ENCODE measurements at regions not wholly inside any gene's neighbourhood (a gene's known extent, or its start where the extent isn't known, plus 50 kb on each side); places are given as distances from the start of the nearest gene placed in this dataset.

DNA sequence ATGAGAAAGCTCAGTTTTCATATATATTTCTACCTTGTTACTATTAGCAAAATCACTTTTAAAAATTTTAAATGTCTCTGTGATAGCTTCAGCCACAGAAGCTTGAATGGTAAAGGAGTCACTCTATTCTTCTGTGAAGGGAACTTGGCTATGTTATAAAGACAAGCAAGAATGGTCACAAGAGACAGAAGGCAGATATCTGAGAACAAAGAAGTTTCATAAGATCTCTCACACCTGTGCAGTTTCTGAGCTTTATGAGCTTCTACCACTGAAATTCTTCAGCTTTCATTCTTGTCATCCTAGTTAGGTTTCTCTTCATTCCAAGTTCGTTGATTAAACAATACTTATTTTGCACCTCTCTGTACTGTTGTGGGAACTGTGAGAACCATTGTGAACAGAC is 853.4 kb downstream of the IGSF11 start:
- H3K9ac ChIP-seq (ENCODE audit: low read depth in 2 of 2, low read length in 2 of 2), result no peak overlapping the region
- H3K36me3 ChIP-seq, result no peaks in the 10 kb centered on the region
- intact Hi-C loops (cut with DNase I), result no loop called here
- no peak overlapping the region for H3K4me3 ChIP-seq
- no peak for DNase-seq
- no peak overlapping the region for H3K27ac ChIP-seq
- no peaks in the 10 kb centered on the region for H3K9me3 ChIP-seq
- H3K4me1 ChIP-seq, result no peaks in the 10 kb centered on the region
- TF ChIP-seq, protein P1, sequence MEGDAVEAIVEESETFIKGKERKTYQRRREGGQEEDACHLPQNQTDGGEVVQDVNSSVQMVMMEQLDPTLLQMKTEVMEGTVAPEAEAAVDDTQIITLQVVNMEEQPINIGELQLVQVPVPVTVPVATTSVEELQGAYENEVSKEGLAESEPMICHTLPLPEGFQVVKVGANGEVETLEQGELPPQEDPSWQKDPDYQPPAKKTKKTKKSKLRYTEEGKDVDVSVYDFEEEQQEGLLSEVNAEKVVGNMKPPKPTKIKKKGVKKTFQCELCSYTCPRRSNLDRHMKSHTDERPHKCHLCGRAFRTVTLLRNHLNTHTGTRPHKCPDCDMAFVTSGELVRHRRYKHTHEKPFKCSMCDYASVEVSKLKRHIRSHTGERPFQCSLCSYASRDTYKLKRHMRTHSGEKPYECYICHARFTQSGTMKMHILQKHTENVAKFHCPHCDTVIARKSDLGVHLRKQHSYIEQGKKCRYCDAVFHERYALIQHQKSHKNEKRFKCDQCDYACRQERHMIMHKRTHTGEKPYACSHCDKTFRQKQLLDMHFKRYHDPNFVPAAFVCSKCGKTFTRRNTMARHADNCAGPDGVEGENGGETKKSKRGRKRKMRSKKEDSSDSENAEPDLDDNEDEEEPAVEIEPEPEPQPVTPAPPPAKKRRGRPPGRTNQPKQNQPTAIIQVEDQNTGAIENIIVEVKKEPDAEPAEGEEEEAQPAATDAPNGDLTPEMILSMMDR (IDR thresholded peaks at IDR 0.05), result no peak
- no peaks in the 10 kb centered on the region for H3K27me3 ChIP-seq

DNA sequence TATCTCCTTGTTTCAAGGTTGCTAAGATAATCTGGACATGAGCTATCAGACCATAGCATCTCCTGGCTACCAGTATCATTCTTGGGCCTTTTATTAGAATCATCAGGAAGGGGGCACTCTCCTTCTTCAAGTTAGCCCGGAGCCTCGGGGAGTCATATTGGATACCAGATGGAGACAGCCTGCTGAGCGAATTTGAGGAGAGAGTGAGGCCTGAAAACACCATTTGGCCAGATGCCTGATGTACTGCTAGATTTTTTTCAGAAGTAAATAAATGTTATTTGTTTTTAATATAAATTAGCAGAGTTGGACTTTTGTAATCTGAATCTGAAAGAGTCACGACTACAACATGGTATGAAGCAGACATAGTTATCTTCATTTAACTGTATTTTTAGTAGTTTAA is 848.6 kb downstream of the IGSF11 start:
- TF ChIP-seq, protein P1 (IDR thresholded peaks at IDR 0.05), result no peak
- Histone ChIP-seq H3K9me3 (no peaks in the 10 kb centered on the region), H3K4me3 (no peak overlapping the region), H3K27ac (no peak overlapping the region), H3K9ac (ENCODE audit: low read depth in 2 of 2, low read length in 2 of 2) (no peak overlapping the region), H3K4me1 (no peaks in the 10 kb centered on the region), H3K36me3 (no peaks in the 10 kb centered on the region), H3K27me3 (no peaks in the 10 kb centered on the region)
- intact Hi-C loops (cut with DNase I), result no loop called here
- DNase-seq, result no peak

DNA sequence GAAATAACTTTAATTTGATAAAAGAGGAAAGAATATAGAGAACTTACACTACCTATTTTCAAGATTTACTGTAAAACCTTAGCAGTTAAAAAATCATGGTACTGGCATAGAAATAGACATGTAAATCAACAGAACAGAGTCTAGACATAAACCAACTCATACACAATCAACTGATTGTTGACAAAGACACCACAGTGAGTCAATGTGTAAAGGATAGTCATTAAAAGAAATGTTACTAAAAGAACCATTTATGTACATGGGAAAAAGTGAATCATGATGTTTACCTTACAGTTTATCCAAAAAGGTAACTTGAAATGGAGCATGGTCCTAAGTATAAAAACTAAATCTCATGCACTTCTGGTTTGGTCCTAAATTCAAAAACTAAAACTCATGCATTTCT is 847.4 kb downstream of the IGSF11 start:
- TF ChIP-seq, protein P1 (IDR thresholded peaks at IDR 0.05), result no peak

DNA sequence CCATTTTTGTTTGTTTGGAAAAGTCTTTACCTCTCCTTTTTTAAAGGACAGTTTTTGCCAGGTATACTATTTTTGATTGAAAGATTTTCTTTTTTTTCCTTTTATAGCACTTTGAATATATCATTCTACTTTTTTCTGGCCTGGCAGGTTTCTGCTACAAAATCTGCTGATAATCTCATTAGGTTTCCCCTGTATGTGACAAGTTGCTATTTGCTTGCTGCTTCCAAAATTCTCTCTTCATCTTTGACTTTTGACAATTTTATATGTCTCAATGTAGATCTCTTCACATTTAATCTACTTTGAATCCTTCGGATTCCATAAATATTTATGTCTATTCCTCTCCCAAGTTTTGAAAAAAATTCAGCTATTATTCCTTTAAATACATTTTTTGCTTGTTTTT is 838.5 kb downstream of the IGSF11 start:
- H3K9ac ChIP-seq (ENCODE audit: low read depth in 2 of 2, low read length in 2 of 2), result no peak overlapping the region
- H3K4me3 ChIP-seq, result no peak overlapping the region
- H3K27me3 ChIP-seq, result no peaks in the 10 kb centered on the region
- intact Hi-C loops (cut with DNase I), result no loop called here
- TF ChIP-seq, protein P1 (IDR thresholded peaks at IDR 0.05), result no peak
- H3K4me1 ChIP-seq, result no peaks in the 10 kb centered on the region
- no peak for DNase-seq
- no peaks in the 10 kb centered on the region for H3K9me3 ChIP-seq
- no peak overlapping the region for H3K27ac ChIP-seq
- H3K36me3 ChIP-seq, result no peaks in the 10 kb centered on the region

More for the DNA sequence above, 847.4 kb downstream of the IGSF11 start:
- Histone ChIP-seq H3K36me3 (no peaks in the 10 kb centered on the region), H3K4me1 (no peaks in the 10 kb centered on the region), H3K27ac (no peak overlapping the region), H3K9ac (ENCODE audit: low read depth in 2 of 2, low read length in 2 of 2) (no peak overlapping the region), H3K9me3 (no peaks in the 10 kb centered on the region), H3K4me3 (no peak overlapping the region), H3K27me3 (no peaks in the 10 kb centered on the region)
- intact Hi-C loops (cut with DNase I), result no loop called here
- no peak for DNase-seq

DNA sequence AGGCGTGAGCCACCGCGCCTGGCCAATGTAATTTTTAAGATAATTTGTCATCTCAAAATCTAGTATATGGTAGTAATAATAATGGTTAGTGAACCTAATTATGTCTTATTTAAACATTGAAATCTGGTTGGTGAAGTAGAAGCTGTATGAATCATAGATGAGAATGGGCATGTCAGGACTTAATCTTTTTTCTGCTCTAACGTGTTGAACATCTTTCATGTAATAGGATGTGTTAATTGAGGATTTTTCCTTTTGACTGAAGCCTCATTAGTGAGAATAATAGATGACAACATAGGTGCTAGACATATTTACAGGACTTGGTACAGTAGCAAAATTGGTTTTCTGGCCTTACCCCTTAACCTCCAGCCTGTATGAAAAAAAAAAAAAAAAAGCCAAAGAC is 835.6 kb downstream of the IGSF11 start:
- H3K4me3 ChIP-seq, result no peak overlapping the region
- intact Hi-C loops (cut with DNase I), result no loop called here

More for the DNA sequence above, 835.6 kb downstream of the IGSF11 start:
- Histone ChIP-seq H3K27ac (no peak overlapping the region), H3K4me1 (no peaks in the 10 kb centered on the region), H3K9me3 (no peaks in the 10 kb centered on the region), H3K36me3 (no peaks in the 10 kb centered on the region), H3K9ac (ENCODE audit: low read depth in 2 of 2, low read length in 2 of 2) (no peak overlapping the region), H3K27me3 (no peaks in the 10 kb centered on the region)
- DNase-seq, result no peak
- TF ChIP-seq, protein P1 (IDR thresholded peaks at IDR 0.05), result no peak

Data from colonic mucosa (tissue), 4 donors.